Stimulated activated CD8-positive, alpha-beta memory T cell treated with anti-CD3 and anti-CD28 coated beads, Interleukin-15, amount 100 ng/mL, for 24 hours (primary cell): ENCODE measurements at regions not wholly inside any gene's neighbourhood (a gene's known extent, or its start where the extent isn't known, plus 50 kb on each side); places are given as distances from the start of the nearest gene placed in this dataset.
"Not testable (repeated sequence)": the region's sequence is repeated elsewhere in the genome, so short reads cannot be mapped to it uniquely, and the experiment has no call there.

Experiments
- DNase-seq: peaks from one replicate; pipeline ENCODE4 v3.0.0-alpha.2; 2020; ENCODE audit warnings: low read depth

GRCh38 chr12:91887957-91888356 lies 257.7 kb downstream of the BTG1 start:
- no peak for DNase-seq

- DNase-seq = no peak
These were observed 259.6 kb downstream of the BTG1 start for GRCh38 chr12:91885851-91886731.

GRCh38 chr12:91884230-91884629 lies 261.4 kb downstream of the BTG1 start:
- DNase-seq = no peak

GRCh38 chr12:91883811-91884210 lies 261.8 kb downstream of the BTG1 start:
- DNase-seq = no peak

GRCh38 chr12:91882910-91883309 lies 262.7 kb downstream of the BTG1 start:
- DNase-seq = no peak

- no peak for DNase-seq
These were observed 265.1 kb downstream of the BTG1 start for GRCh38 chr12:91880528-91880927.

GRCh38 chr12:91877456-91878235 lies 268.0 kb downstream of the BTG1 start:
- no peak for DNase-seq

GRCh38 chr12:91877022-91877421 lies 268.6 kb downstream of the BTG1 start:
- peak; percentile 29 for DNase-seq

GRCh38 chr12:91875671-91876070 lies 270.0 kb downstream of the BTG1 start:
- DNase-seq = not testable (repeated sequence)

GRCh38 chr12:91874086-91874865 lies 271.4 kb downstream of the BTG1 start:
- no peak for DNase-seq

- DNase-seq = no peak
These were observed 273.9 kb downstream of the BTG1 start for GRCh38 chr12:91871751-91872150.

- no peak for DNase-seq
These were observed 274.6 kb downstream of the BTG1 start for GRCh38 chr12:91870872-91871707.

GRCh38 chr12:91868054-91868453 lies 277.6 kb downstream of the BTG1 start:
- no peak for DNase-seq

GRCh38 chr12:91866566-91866965 lies 279.1 kb downstream of the BTG1 start:
- DNase-seq = no peak

GRCh38 chr12:91863702-91864101 lies 281.9 kb downstream of the BTG1 start:
- DNase-seq = no peak

GRCh38 chr12:91861554-91861953 lies 284.1 kb downstream of the BTG1 start:
- DNase-seq = no peak

- no peak for DNase-seq
These were observed 286.3 kb downstream of the BTG1 start for GRCh38 chr12:91859347-91859746.

GRCh38 chr12:91857813-91858542 lies 287.7 kb downstream of the BTG1 start:
- DNase-seq = no peak

- no peak for DNase-seq
These were observed 290.9 kb downstream of the BTG1 start for GRCh38 chr12:91854725-91855124.

GRCh38 chr12:91853350-91854127 lies 292.1 kb downstream of the BTG1 start:
- no peak for DNase-seq
